Mesenchymal stem cell (in vitro differentiated cells and primary cell): ENCODE measurements at regions not wholly inside any gene's neighbourhood (a gene's known extent, or its start where the extent isn't known, plus 50 kb on each side); places are given as distances from the start of the nearest gene placed in this dataset.
"Not testable (repeated sequence)": the region's sequence is repeated elsewhere in the genome, so short reads cannot be mapped to it uniquely, and the experiment has no call there.

Experiments
- DNase-seq: peaks from one replicate; pipeline ENCODE4 v3.0.0-alpha.2; 2013
- H2AFZ ChIP-seq: one replicate; pipeline ENCODE4 v1.6.1; 2013; ENCODE audit warnings: low read depth, mild to moderate bottlenecking, control low read depth, inconsistent platforms, low read length, moderate library complexity
- H2AK5ac ChIP-seq: 2 replicates; pipeline ENCODE4 v1.6.1; 2013; ENCODE audit warnings: low read length, moderate library complexity, mild to moderate bottlenecking, inconsistent platforms; ENCODE audit not compliant: severe bottlenecking
- H2BK120ac ChIP-seq: one replicate; pipeline ENCODE4 v1.6.1; 2013; ENCODE audit warnings: low read depth, mild to moderate bottlenecking, inconsistent platforms, low read length, moderate library complexity
- H2BK12ac ChIP-seq, 2 experiments: one replicate each; pipeline ENCODE4 v1.6.1; 2013; ENCODE audit warnings: inconsistent platforms in 2 of 2, low read length in 2 of 2, mild to moderate bottlenecking in 2 of 2, moderate library complexity in 2 of 2, control low read depth in 1 of 2
- H2BK15ac ChIP-seq: one replicate; pipeline ENCODE4 v1.6.1; 2013; ENCODE audit warnings: mild to moderate bottlenecking, low read depth, inconsistent platforms; ENCODE audit not compliant: poor library complexity, severe bottlenecking
- H2BK5ac ChIP-seq: 2 replicates; pipeline ENCODE4 v1.6.1; 2013; ENCODE audit warnings: low read depth, mild to moderate bottlenecking, low read length, control low read depth, inconsistent platforms; ENCODE audit not compliant: poor library complexity, severe bottlenecking
- H3K14ac ChIP-seq, 2 experiments: one replicate each; pipeline ENCODE4 v1.6.1; 2013; ENCODE audit warnings: inconsistent platforms in 2 of 2, low read length in 2 of 2, control low read depth in 1 of 2, mild to moderate bottlenecking in 1 of 2, moderate library complexity in 1 of 2
- H3K18ac ChIP-seq, 2 experiments: one replicate each; pipeline ENCODE4 v1.6.1; 2013; ENCODE audit warnings: inconsistent platforms in 2 of 2, low read length in 2 of 2, control low read depth in 1 of 2, low read depth in 1 of 2, mild to moderate bottlenecking in 1 of 2
- H3K23ac ChIP-seq, 2 experiments: one replicate each; pipeline ENCODE4 v1.6.1; 2013; ENCODE audit warnings: inconsistent platforms in 2 of 2, low read length in 2 of 2, mild to moderate bottlenecking in 2 of 2, moderate library complexity in 2 of 2, control low read depth in 1 of 2
- H3K27ac ChIP-seq: 2 replicates; pipeline ENCODE4 v1.5.1; 2013; ENCODE audit warnings: mild to moderate bottlenecking, moderate library complexity, low read length, control low read depth, inconsistent platforms; ENCODE audit not compliant: poor library complexity, severe bottlenecking
- H3K27me3 ChIP-seq, 2 experiments: 2 replicates each; pipeline versions ENCODE4 v1.6.1 to v1.7.0; 2013; ENCODE audit warnings: low read length in 2 of 2, mild to moderate bottlenecking in 2 of 2, moderate library complexity in 2 of 2, control low read depth in 1 of 2, inconsistent platforms in 1 of 2; ENCODE audit not compliant: control insufficient read depth in 1 of 2, insufficient read depth in 1 of 2
- H3K36me3 ChIP-seq, 2 experiments: 2 replicates each; pipeline versions ENCODE4 v1.6.1 to v1.7.0; 2013; ENCODE audit warnings: low read length in 2 of 2, control low read depth in 1 of 2, inconsistent platforms in 1 of 2, low read depth in 1 of 2, mild to moderate bottlenecking in 1 of 2; ENCODE audit not compliant: insufficient read depth in 2 of 2, control insufficient read depth in 1 of 2
- H3K4ac ChIP-seq, 2 experiments: one replicate each; pipeline ENCODE4 v1.6.1; 2013; ENCODE audit warnings: inconsistent platforms in 2 of 2, low read length in 2 of 2, mild to moderate bottlenecking in 2 of 2, moderate library complexity in 2 of 2, control low read depth in 1 of 2, low read depth in 1 of 2
- H3K4me1 ChIP-seq: 2 replicates; pipeline ENCODE4 v1.6.1; 2013; ENCODE audit warnings: low read depth, low read length, control low read depth; ENCODE audit not compliant: control insufficient read depth, insufficient read depth
- H3K4me2 ChIP-seq: 2 replicates; pipeline ENCODE4 v1.6.1; 2013; ENCODE audit warnings: low read length, mild to moderate bottlenecking, inconsistent platforms; ENCODE audit not compliant: poor library complexity, severe bottlenecking
- H3K4me3 ChIP-seq, 2 experiments: 2 replicates each; pipeline versions ENCODE4 v1.5.1 to v1.7.0; 2013; ENCODE audit warnings: low read length in 2 of 2, mild to moderate bottlenecking in 2 of 2, control low read depth in 1 of 2, low read depth in 1 of 2; ENCODE audit not compliant: insufficient read depth in 1 of 2
- H3K79me1 ChIP-seq: replicated peaks from 2 replicates; pipeline ENCODE4 v1.6.1; 2013; ENCODE audit warnings: mild to moderate bottlenecking, control low read depth, low read length, inconsistent platforms; ENCODE audit not compliant: poor library complexity, severe bottlenecking
- H3K9ac ChIP-seq: 2 replicates; pipeline ENCODE4 v1.7.0; 2013; ENCODE audit warnings: mild to moderate bottlenecking, low read length, moderate library complexity
- H3K9me3 ChIP-seq: 2 replicates; pipeline ENCODE4 v1.7.0; 2013; ENCODE audit warnings: mild to moderate bottlenecking, low read length; ENCODE audit not compliant: control insufficient read depth
- H4K8ac ChIP-seq: one replicate; pipeline ENCODE4 v1.6.1; 2013; ENCODE audit warnings: inconsistent platforms, mild to moderate bottlenecking, low read length, moderate library complexity
- H4K91ac ChIP-seq: one replicate; pipeline ENCODE4 v1.6.1; 2013; ENCODE audit warnings: mild to moderate bottlenecking, low read length, inconsistent platforms
- WGBS: methylation state at CpG from one replicate; pipeline ENCODE4 v1.1.7; 2013; ENCODE audit warnings: mixed read lengths; 5-methylcytosine and 5-hydroxymethylcytosine counted together

GRCh38 chr5:3325201-3325971 lies 270.2 kb upstream of the IRX1 start:
- H2AFZ ChIP-seq: no peak overlapping the region
- H3K27ac ChIP-seq: no peak overlapping the region
- no peak overlapping the region for H2BK5ac ChIP-seq
- H2BK120ac ChIP-seq: no peak overlapping the region
- H4K8ac ChIP-seq: no peak overlapping the region
- H3K79me1 ChIP-seq: no peaks in the 10 kb centered on the region
- no peak overlapping the region for H2BK15ac ChIP-seq
- peak overlapping the region; percentile 63 for H3K9ac ChIP-seq
- H3K4me1 ChIP-seq: no peaks in the 10 kb centered on the region
- no peak overlapping the region for H3K14ac ChIP-seq
- no peak overlapping the region for H2BK12ac ChIP-seq
- no peak overlapping the region for H3K23ac ChIP-seq
- H3K9me3 ChIP-seq: no peaks in the 10 kb centered on the region
- no peaks in the 10 kb centered on the region for H3K36me3 ChIP-seq
- peak overlapping the region in 1 of 2 experiments; percentile 38 for H3K4me3 ChIP-seq
- no peak for DNase-seq
- H3K4ac ChIP-seq: no peak overlapping the region
- H3K27me3 ChIP-seq: no peaks in the 10 kb centered on the region
- H3K18ac ChIP-seq: no peak overlapping the region
- no peak overlapping the region for H4K91ac ChIP-seq
- no peak overlapping the region for H3K4me2 ChIP-seq
- H2AK5ac ChIP-seq: no peak overlapping the region
- 82% methylated on average over 22 of the region's 28 CpGs for WGBS

- Histone ChIP-seq H2BK120ac (no peak overlapping the region), H2BK12ac (no peak overlapping the region), H2AK5ac (no peak overlapping the region), H4K91ac (no peak overlapping the region), H3K4me1 (no peaks in the 10 kb centered on the region), H3K4me3 (no peak overlapping the region), H2AFZ (no peak overlapping the region), H3K9ac (no peak overlapping the region), H3K4ac (no peak overlapping the region), H3K9me3 (no peaks in the 10 kb centered on the region), H2BK5ac (no peak overlapping the region), H3K79me1 (no peaks in the 10 kb centered on the region), H3K14ac (no peak overlapping the region), H4K8ac (no peak overlapping the region), H2BK15ac (no peak overlapping the region), H3K36me3 (no peaks in the 10 kb centered on the region), H3K4me2 (no peak overlapping the region), H3K27me3 (no peaks in the 10 kb centered on the region), H3K18ac (no peak overlapping the region), H3K27ac (no peak overlapping the region), H3K23ac (no peak overlapping the region)
- WGBS: 94% methylated on average over 36 of the region's 36 CpGs
- DNase-seq: no peak
Measured at GRCh38 chr5:3324421-3325101, 271.1 kb upstream of the IRX1 start.

- not testable (repeated sequence) for H3K14ac ChIP-seq, H3K9ac ChIP-seq, H3K27me3 ChIP-seq, H4K8ac ChIP-seq, DNase-seq, H3K27ac ChIP-seq, H4K91ac ChIP-seq, H2AK5ac ChIP-seq, H3K79me1 ChIP-seq, H3K18ac ChIP-seq, H3K4ac ChIP-seq, H3K4me2 ChIP-seq, H3K4me1 ChIP-seq, H2BK15ac ChIP-seq, H2BK5ac ChIP-seq, H2BK12ac ChIP-seq, H2AFZ ChIP-seq, H3K4me3 ChIP-seq, H3K9me3 ChIP-seq, H3K36me3 ChIP-seq, H2BK120ac ChIP-seq, H3K23ac ChIP-seq
- WGBS: 87% methylated on average over 6 of the region's 6 CpGs
Measured at GRCh38 chr5:3323966-3324365, 271.7 kb upstream of the IRX1 start.

GRCh38 chr5:3323144-3323543 lies 272.5 kb upstream of the IRX1 start:
- H4K91ac ChIP-seq: no peak overlapping the region
- no peak overlapping the region for H3K4me2 ChIP-seq
- H2AFZ ChIP-seq: no peak overlapping the region
- no peak overlapping the region for H3K27ac ChIP-seq
- no peak overlapping the region for H3K14ac ChIP-seq
- H3K4me3 ChIP-seq: no peak overlapping the region
- H3K4me1 ChIP-seq: no peaks in the 10 kb centered on the region
- no peak overlapping the region for H3K18ac ChIP-seq
- no peak overlapping the region for H3K23ac ChIP-seq
- H2BK120ac ChIP-seq: no peak overlapping the region
- H3K79me1 ChIP-seq: no peaks in the 10 kb centered on the region
- H4K8ac ChIP-seq: no peak overlapping the region
- no peaks in the 10 kb centered on the region for H3K9me3 ChIP-seq
- H2AK5ac ChIP-seq: no peak overlapping the region
- H3K4ac ChIP-seq: no peak overlapping the region
- H3K9ac ChIP-seq: no peak overlapping the region
- H2BK5ac ChIP-seq: no peak overlapping the region
- no peak overlapping the region for H2BK12ac ChIP-seq
- WGBS: 82% methylated on average over 3 of the region's 3 CpGs
- H3K27me3 ChIP-seq: no peaks in the 10 kb centered on the region
- H3K36me3 ChIP-seq: no peaks in the 10 kb centered on the region
- no peak for DNase-seq
- H2BK15ac ChIP-seq: no peak overlapping the region
